ENCODE measurements at regions not wholly inside any gene's neighbourhood (a gene's known extent, or its start where the extent isn't known, plus 50 kb on each side); places are given as distances from the start of the nearest gene placed in this dataset.

DNA sequence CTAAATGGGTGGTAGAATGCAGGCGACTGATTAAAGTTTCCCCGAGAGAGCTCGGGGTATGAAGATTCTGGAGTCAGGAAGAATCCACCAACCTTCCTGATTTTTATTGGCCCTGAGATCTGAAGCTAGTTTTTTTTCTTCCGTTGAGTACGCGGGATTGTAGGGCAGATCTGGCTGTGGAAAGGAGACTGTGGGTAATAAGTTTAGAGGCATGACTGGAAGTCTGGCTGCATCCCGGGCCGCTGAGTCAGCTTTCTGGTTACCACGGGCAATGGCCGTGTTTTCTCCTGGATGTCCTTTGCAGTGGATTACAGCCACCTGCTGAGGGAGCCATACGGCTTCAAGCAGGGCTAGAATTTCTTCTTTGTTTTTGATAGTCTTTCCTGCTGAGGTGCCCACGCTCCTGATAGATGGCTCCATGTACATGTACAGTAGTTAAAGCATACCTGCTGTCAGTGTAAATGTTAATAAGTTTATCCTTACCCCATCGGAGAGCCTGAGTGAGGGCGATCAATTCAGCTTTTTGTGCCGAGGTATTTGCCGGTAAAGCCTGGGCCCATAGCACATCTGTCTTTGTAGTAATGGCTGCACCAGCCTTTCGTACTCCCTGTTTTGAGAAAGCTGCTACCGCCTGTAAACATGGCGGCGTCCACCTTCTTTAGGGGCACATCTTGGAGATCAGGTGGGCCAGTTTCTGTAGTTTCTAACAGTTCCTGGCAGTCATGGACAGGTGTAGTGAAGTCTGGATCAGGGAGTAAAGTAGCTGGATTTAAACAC lies 154.0 kb downstream of the TRIM27 start:
- DNase-seq (ENCODE audit: low read depth) = no peak
- H3K4me3 ChIP-seq (ENCODE audit: control insufficient read depth, low read depth, low read length) = no peak overlapping the region
- TF ChIP-seq, protein P1, sequence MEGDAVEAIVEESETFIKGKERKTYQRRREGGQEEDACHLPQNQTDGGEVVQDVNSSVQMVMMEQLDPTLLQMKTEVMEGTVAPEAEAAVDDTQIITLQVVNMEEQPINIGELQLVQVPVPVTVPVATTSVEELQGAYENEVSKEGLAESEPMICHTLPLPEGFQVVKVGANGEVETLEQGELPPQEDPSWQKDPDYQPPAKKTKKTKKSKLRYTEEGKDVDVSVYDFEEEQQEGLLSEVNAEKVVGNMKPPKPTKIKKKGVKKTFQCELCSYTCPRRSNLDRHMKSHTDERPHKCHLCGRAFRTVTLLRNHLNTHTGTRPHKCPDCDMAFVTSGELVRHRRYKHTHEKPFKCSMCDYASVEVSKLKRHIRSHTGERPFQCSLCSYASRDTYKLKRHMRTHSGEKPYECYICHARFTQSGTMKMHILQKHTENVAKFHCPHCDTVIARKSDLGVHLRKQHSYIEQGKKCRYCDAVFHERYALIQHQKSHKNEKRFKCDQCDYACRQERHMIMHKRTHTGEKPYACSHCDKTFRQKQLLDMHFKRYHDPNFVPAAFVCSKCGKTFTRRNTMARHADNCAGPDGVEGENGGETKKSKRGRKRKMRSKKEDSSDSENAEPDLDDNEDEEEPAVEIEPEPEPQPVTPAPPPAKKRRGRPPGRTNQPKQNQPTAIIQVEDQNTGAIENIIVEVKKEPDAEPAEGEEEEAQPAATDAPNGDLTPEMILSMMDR (IDR thresholded peaks at IDR 0.05; ENCODE audit: control insufficient read depth, insufficient read depth, low read depth, low read length, missing control alignments) = peak; percentile 21

DNA sequence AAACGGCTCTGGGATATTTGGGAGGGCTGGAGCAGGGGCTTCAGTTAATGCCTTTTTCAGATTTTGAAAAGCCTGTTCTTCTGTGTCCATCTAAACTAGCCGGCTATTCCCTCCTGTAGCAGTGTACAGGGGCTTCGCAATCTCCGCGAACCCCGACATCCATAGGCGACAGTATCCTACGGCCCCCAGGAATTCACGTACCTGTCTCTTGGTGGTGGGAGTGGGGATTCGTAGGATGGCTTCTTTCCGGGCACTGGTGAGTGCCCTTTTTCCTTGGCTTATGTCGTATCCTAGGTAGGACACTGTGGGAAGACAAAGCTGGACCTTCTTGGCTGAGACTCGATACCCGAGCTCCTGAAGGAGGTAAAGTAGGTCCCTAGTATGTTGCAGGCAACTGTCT lies 153.1 kb downstream of the TRIM27 start:
- TF ChIP-seq, protein P1 (IDR thresholded peaks at IDR 0.05; ENCODE audit: control insufficient read depth, insufficient read depth, low read depth, low read length, missing control alignments) = no peak
- DNase-seq (ENCODE audit: low read depth) = no peak

DNA sequence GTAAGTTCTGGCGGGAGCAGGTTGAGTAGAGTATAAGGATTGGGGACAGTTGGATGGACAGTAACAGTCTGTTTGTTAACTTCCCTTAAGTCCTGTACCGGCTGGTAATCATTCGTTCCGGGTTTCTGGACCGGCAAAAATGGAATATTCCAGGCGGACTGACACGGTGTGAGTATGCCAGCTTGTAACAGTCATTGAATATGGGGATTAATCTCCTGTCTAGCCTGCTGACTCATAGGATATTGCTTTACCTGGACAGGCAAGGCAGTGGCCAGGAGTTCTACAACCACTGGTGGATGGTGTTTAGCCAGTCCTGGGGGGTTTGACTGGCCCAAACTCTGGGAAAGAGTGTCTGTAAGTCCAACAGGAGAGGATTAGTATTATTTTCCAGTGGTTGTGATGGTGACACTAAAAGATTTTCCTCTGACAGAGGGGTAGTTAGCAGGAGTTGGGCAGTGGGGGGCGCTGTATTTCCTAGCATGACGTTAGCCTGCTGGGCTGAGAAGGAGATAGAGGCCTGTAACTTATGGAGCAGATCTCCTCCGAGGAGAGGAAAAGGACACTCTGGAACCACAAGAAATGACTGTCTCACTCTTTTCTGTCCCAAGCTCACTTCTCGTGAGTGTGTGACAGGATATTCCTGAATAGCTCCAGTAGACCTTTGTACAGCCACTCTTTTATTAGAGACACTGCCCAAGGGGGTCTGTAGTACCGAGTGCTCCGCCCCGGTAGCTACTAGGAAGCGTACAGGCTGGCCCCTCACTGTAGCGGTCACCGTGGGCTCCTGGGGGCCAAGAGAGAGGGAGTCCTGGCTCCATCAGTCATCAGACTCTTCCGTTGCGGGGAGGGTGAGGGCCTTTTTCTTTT lies 152.2 kb downstream of the TRIM27 start:
- no peak overlapping the region for H3K4me3 ChIP-seq (ENCODE audit: control insufficient read depth, low read depth, low read length)
- DNase-seq (ENCODE audit: low read depth) = no peak
- TF ChIP-seq, protein P1 (IDR thresholded peaks at IDR 0.05; ENCODE audit: control insufficient read depth, insufficient read depth, low read depth, low read length, missing control alignments) = no peak

More for the DNA sequence above, 153.1 kb downstream of the TRIM27 start:
- no peak overlapping the region for H3K4me3 ChIP-seq (ENCODE audit: control insufficient read depth, low read depth, low read length)

DNA sequence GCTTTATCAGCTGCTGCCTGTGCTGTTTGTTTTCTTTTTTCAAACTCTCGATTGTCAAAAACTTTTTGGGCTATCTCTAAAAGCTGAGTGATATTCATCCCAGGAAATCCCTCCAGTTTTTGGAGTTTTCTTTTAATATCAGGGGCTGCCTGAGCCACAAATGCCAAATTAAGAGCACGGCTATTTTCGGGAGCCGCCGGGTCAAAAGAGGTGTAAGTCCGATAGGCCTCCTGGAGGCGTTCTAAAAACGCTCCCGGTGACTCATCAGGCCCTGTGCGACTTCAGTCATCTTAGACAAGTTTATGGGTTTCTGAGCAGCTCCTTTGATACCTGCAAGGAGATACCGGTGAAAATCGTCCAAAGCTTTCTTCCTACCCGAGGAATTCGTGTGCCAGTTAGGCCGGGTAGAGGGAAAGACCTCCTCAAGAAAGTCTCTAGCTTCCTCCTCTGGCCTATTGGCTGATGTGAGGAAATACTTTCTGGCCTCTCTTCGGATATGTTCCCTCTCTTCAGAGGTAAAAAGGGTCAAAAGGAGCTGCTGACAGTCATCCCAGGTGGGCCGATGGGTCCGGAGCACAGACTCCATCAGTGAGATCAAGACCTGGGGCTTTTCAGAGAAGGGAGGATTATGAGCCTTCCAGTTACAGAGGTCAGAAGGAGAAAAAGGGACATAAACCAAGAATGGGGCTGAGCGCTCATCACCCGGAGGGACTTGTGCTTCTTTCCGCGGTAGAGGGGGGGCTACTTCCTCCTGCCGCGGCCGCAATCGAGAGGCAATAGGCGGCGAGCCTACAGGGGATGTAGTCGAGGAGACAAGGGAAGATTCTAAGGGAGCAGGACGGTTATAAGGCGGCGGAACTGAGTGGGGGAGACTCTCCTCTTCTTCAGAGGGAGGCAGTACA lies 151.1 kb downstream of the TRIM27 start:
- TF ChIP-seq, protein P1 (IDR thresholded peaks at IDR 0.05; ENCODE audit: control insufficient read depth, insufficient read depth, low read depth, low read length, missing control alignments) = no peak
- H3K4me3 ChIP-seq (ENCODE audit: control insufficient read depth, low read depth, low read length) = no peak overlapping the region
- DNase-seq (ENCODE audit: low read depth) = no peak

DNA sequence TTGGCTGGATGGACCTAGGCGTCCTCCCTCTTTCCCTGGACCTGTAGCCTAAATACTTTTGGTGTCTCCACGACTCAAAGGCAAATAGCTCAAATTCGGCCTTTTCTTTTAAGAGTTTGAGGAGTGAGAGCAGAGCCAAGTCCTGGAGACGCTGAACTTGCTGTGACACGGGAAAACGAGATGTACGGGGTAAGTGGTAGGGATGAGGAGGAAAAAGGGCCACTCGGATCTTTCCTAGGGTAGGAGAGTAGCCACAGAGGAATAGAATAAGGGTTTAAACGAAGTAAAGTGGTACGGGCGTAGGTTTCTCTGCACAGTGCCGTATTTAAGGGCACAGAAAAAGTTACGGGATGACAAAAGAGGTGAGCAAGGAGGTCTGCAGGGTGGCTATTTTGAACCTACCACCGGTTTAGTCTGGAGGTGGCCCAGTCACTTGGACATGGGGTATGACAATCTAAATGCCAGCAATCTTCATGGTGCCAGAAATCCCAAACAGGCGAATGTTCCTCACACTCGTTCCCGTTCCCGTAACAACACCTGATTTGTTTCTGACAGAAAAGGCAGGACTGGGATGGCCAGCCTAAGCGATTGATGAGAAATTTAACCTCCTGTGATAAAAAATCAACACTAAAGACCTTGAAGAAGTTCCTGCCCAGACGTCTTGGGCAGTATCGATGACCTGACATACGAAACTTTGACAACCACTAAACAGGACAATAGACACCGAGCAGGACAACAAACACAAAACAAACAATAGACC lies 149.3 kb downstream of the TRIM27 start:
- no peak for DNase-seq (ENCODE audit: low read depth)
- no peak overlapping the region for H3K4me3 ChIP-seq (ENCODE audit: control insufficient read depth, low read depth, low read length)
- TF ChIP-seq, protein P1 (IDR thresholded peaks at IDR 0.05; ENCODE audit: control insufficient read depth, insufficient read depth, low read depth, low read length, missing control alignments) = no peak
